Right lobe of liver (tissue), 6 donors: ENCODE measurements at regions not wholly inside any gene's neighbourhood (a gene's known extent, or its start where the extent isn't known, plus 50 kb on each side); places are given as distances from the start of the nearest gene placed in this dataset.

Experiments
- ATAC-seq, 4 donors: fragments of 200-7000 bp; cut with Tn5 transposase; one replicate each; pipeline ENCODE4 v1.9.1; 2020; ENCODE audit warnings: mild to moderate bottlenecking in 4 of 4, moderate library complexity in 4 of 4
- DNase-seq, 3 donors: peaks; one replicate each; pipeline ENCODE4 v3.0.0-alpha.2; 2020
- H3K27ac ChIP-seq, 3 donors: fragments of 200-600 bp; one replicate each; pipeline ENCODE4 v1.8.0; 2022
- H3K27me3 ChIP-seq, 2 donors: fragments of 200-600 bp; one replicate each; pipeline ENCODE4 v1.8.0; 2022
- H3K36me3 ChIP-seq, 4 donors: fragments of 200-600 bp; sonication (generic) in 1 of 4; one replicate each; pipeline versions ENCODE4 v1.5.1 to v1.8.0; 2017 to 2022; ENCODE audit warnings: control low read depth in 1 of 4
- H3K4me1 ChIP-seq, 4 donors: fragments of 200-600 bp; sonication (generic) in 1 of 4; one replicate each; pipeline versions ENCODE4 v1.5.1 to v1.8.0; 2017 to 2022; ENCODE audit warnings: control low read depth in 1 of 4
- H3K4me3 ChIP-seq, 3 donors: fragments of 200-600 bp; one replicate each; pipeline ENCODE4 v1.8.0; 2022
- H3K9me3 ChIP-seq, 4 donors: fragments of 200-600 bp; sonication (generic) in 1 of 4; one replicate each; pipeline versions ENCODE4 v1.5.1 to v1.8.0; 2017 to 2022; ENCODE audit warnings: control low read depth in 1 of 4
- CTCF ChIP-seq, 4 donors: fragments of 200-600 bp in 3 of 4; fragments of 450-650 bp in 1 of 4; IDR thresholded peaks; one replicate each; pipeline versions ENCODE4 v1.5.1 to v1.8.0; 2016 to 2022; ENCODE audit warnings: antibody characterized with exemption in 4 of 4, mild to moderate bottlenecking in 2 of 4
- POLR2A ChIP-seq: fragments of 450-650 bp; IDR thresholded peaks from one replicate; pipeline ENCODE4 v1.6.1; 2017; ENCODE audit warnings: antibody characterized with exemption, mild to moderate bottlenecking
- WGBS: methylation state at CpG from one replicate; pipeline ENCODE4 v1.1.6; 2018; ENCODE audit warnings: low coverage, low lambda C conversion rate; ENCODE audit not compliant: insufficient coverage; ENCODE audit errors: missing lambda C conversion rate; 5-methylcytosine and 5-hydroxymethylcytosine counted together
- intact Hi-C, 2 donors: fragments of 100-400 bp; cut with DNase I; formaldehyde crosslinking; loops; one replicate each; pipeline versions ENCODE4 v1.11.2 to v1.14.1; 2022
- donor health status: DM: no; HTN: yes; CAD: no.
- donor health status: DM: no; HTN: no; CAD: no.
- donor health status: DM: no; HTN: no; CAD: no.
- donor health status: DM: no; HTN: yes; CAD: no.
- donor health status: DM: no; HTN: yes; CAD: no.

DNA sequence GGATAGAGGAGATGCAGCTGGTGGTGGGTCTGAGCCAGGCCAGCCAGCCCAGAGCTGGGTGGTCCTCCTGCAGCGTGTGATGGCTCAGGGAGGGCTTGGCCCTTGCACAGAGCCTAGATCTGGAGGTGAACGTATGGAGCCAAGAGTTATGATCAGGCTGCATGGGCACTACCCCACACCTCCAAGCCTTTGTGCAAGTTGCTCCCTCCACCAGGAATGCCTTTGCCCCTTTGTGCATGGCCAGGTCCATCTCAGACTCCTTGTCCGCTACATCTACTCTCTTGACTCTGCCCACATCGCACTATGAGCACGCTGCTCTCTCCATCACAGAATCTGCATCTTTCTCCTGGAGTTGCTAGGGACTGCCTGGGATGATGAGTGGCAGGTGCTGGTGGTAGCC, 895.7 kb downstream of the TBC1D22A start:
- Histone ChIP-seq H3K9me3 (no peaks in the 10 kb centered on the region), H3K36me3 (no peaks in the 10 kb centered on the region), H3K4me3 (no peak overlapping the region), H3K27me3 (no peaks in the 10 kb centered on the region), H3K4me1 (no peaks in the 10 kb centered on the region), H3K27ac (no peak overlapping the region)
- intact Hi-C loops: no loop called here
- no peak for TF ChIP-seq CTCF (IDR thresholded peaks at IDR 0.05)
- TF ChIP-seq POLR2A: no peak
- DNase-seq: no peak
- 33% methylated on average over 2 of the region's 5 CpGs for WGBS
- no peak for ATAC-seq

GRCh38 chr22:47657224-47657623, 894.8 kb downstream of the TBC1D22A start:
- H3K4me3 ChIP-seq: no peak overlapping the region
- H3K27me3 ChIP-seq: no peaks in the 10 kb centered on the region
- TF ChIP-seq CTCF (IDR thresholded peaks at IDR 0.05) (no peak), POLR2A (no peak)
- H3K9me3 ChIP-seq: no peaks in the 10 kb centered on the region
- ATAC-seq (no peak), DNase-seq (no peak)
- no peak overlapping the region for H3K27ac ChIP-seq
- H3K36me3 ChIP-seq: no peaks in the 10 kb centered on the region
- no peaks in the 10 kb centered on the region for H3K4me1 ChIP-seq
- intact Hi-C loops: no loop called here
- WGBS: 50% methylated on average over 3 of the region's 6 CpGs

- intact Hi-C loops: no loop called here
- Histone ChIP-seq H3K9me3 (no peaks in the 10 kb centered on the region), H3K36me3 (no peaks in the 10 kb centered on the region), H3K27ac (no peak overlapping the region), H3K4me1 (no peaks in the 10 kb centered on the region), H3K4me3 (no peak overlapping the region), H3K27me3 (no peaks in the 10 kb centered on the region)
- DNase-seq (no peak), ATAC-seq (no peak)
- TF ChIP-seq CTCF (IDR thresholded peaks at IDR 0.05) (no peak), POLR2A (no peak)
- 74% methylated on average over 6 of the region's 8 CpGs for WGBS
Observed at GRCh38 chr22:47656806-47657205, 894.4 kb downstream of the TBC1D22A start.

GRCh38 chr22:47655930-47656329, 893.5 kb downstream of the TBC1D22A start:
- ATAC-seq: no peak
- intact Hi-C loops: no loop called here
- TF ChIP-seq POLR2A: no peak
- no peak for TF ChIP-seq CTCF (IDR thresholded peaks at IDR 0.05)
- Histone ChIP-seq H3K27ac (no peak overlapping the region), H3K4me1 (no peaks in the 10 kb centered on the region), H3K4me3 (no peak overlapping the region), H3K36me3 (no peaks in the 10 kb centered on the region), H3K9me3 (no peaks in the 10 kb centered on the region), H3K27me3 (no peaks in the 10 kb centered on the region)
- DNase-seq: no peak
- 54% methylated on average over 3 of the region's 3 CpGs for WGBS

DNA sequence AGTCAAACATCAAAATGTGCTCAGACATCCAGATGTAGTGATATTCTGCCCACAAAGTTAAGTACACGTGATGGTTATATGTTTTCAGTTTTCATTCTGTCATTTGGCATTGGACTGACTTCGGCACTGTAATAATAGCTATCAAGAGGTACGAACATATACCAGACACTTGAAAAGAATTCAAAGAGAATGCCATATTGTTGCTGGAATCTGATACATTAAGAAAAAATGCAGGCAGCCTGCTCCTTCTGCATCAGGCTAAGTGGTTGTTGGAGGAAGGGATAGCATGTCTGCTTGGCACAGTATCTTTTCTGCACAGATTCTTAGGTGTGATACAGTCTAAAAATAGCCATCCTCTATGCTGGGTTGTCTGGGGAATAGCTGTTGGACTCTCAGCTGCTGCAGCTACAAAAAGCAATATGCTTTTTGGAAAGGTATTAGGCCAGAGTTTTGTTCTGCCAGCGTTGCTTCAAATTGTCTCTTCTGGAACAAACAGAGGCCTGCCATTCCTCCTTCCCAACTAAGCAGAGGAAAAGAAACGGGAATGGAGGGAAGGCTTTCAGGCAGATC, 892.6 kb downstream of the TBC1D22A start:
- no peaks in the 10 kb centered on the region for H3K36me3 ChIP-seq
- H3K27ac ChIP-seq: no peak overlapping the region
- WGBS: 68% methylated on average over 5 of the region's 5 CpGs
- no peaks in the 10 kb centered on the region for H3K4me1 ChIP-seq
- H3K27me3 ChIP-seq: no peaks in the 10 kb centered on the region
- H3K9me3 ChIP-seq: no peaks in the 10 kb centered on the region
- no peak overlapping the region for H3K4me3 ChIP-seq
- no peak for DNase-seq
- TF ChIP-seq POLR2A (no peak), CTCF (IDR thresholded peaks at IDR 0.05) (no peak)
- intact Hi-C loops: no loop called here
- no peak for ATAC-seq
